Hepatocyte (in vitro differentiated cells): ENCODE measurements at regions not wholly inside any gene's neighbourhood (a gene's known extent, or its start where the extent isn't known, plus 50 kb on each side); places are given as distances from the start of the nearest gene placed in this dataset.

Experiments used
- DNase-seq: peaks from one replicate; pipeline ENCODE4 v3.0.0-alpha.2; 2016; ENCODE audit warnings: low spot score
- H2AFZ ChIP-seq: fragments of 200-600 bp; sonication (generic); 2 replicates; pipeline ENCODE4 v1.6.0; 2016; ENCODE audit warnings: antibody characterized with exemption, mild to moderate bottlenecking
- H3K27ac ChIP-seq: fragments of 200-600 bp; sonication (generic); 2 replicates; pipeline ENCODE4 v1.5.1; 2016; ENCODE audit warnings: mild to moderate bottlenecking
- H3K27me3 ChIP-seq: fragments of 200-600 bp; sonication (generic); 2 replicates; pipeline ENCODE4 v1.6.1; 2016
- H3K36me3 ChIP-seq: fragments of 200-600 bp; sonication (generic); replicated peaks from 2 replicates; pipeline ENCODE4 v1.5.1; 2016; ENCODE audit warnings: low read depth; ENCODE audit not compliant: insufficient read depth
- H3K4me1 ChIP-seq: fragments of 200-600 bp; sonication (generic); 2 replicates; pipeline ENCODE4 v1.5.1; 2016; ENCODE audit warnings: mild to moderate bottlenecking, moderate library complexity; ENCODE audit not compliant: insufficient read depth
- H3K4me2 ChIP-seq: fragments of 200-600 bp; sonication (generic); 2 replicates; pipeline ENCODE4 v1.6.0; 2016
- H3K4me3 ChIP-seq: fragments of 200-600 bp; sonication (generic); 2 replicates; pipeline ENCODE4 v1.5.1; 2016; ENCODE audit warnings: mild to moderate bottlenecking
- H3K79me2 ChIP-seq: fragments of 200-600 bp; sonication (generic); 2 replicates; pipeline ENCODE4 v1.6.0; 2017; ENCODE audit warnings: mild to moderate bottlenecking
- H3K9me2 ChIP-seq: fragments of 200-600 bp; sonication (generic); replicated peaks from 2 replicates; pipeline ENCODE4 v1.6.0; 2017; ENCODE audit warnings: mild to moderate bottlenecking; ENCODE audit not compliant: insufficient read depth
- H3K9me3 ChIP-seq: fragments of 200-600 bp; sonication (generic); 2 replicates; pipeline ENCODE4 v1.5.1; 2016; ENCODE audit warnings: low read depth, mild to moderate bottlenecking
- H4K20me1 ChIP-seq: fragments of 200-600 bp; sonication (generic); 2 replicates; pipeline ENCODE4 v1.6.0; 2016; ENCODE audit warnings: mild to moderate bottlenecking; ENCODE audit not compliant: insufficient read depth, poor library complexity, severe bottlenecking
- CTCF ChIP-seq: fragments of 200-600 bp; sonication (generic); IDR thresholded peaks from 2 replicates; pipeline ENCODE4 v1.5.1; 2016; ENCODE audit warnings: antibody characterized with exemption, mild to moderate bottlenecking; ENCODE audit not compliant: poor library complexity
- EZH2 ChIP-seq: fragments of 200-600 bp; sonication (generic); IDR thresholded peaks from 2 replicates; pipeline ENCODE4 v1.6.1; 2016; ENCODE audit warnings: antibody characterized with exemption, mild to moderate bottlenecking, borderline replicate concordance
- EZH2phosphoT487 ChIP-seq: fragments of 200-600 bp; sonication (generic); IDR thresholded peaks from one replicate; pipeline ENCODE4 v1.6.1; 2018; ENCODE audit warnings: antibody characterized with exemption, mild to moderate bottlenecking, low read depth, moderate library complexity; ENCODE audit not compliant: unreplicated experiment, severe bottlenecking
- WGBS: methylation state at CpG from one replicate; pipeline ENCODE4 v1.1.6; 2016; ENCODE audit warnings: low lambda C conversion rate; ENCODE audit errors: missing lambda C conversion rate; 5-methylcytosine and 5-hydroxymethylcytosine counted together

- TF ChIP-seq EZH2 = no peak
- Histone ChIP-seq H3K79me2 (no peaks in the 10 kb centered on the region), H3K9me3 (no peaks in the 10 kb centered on the region), H3K27ac (no peak overlapping the region), H2AFZ (no peak overlapping the region), H3K9me2 (no peaks in the 10 kb centered on the region), H3K4me3 (no peak overlapping the region), H3K27me3 (no peaks in the 10 kb centered on the region), H4K20me1 (no peaks in the 10 kb centered on the region), H3K4me1 (no peaks in the 10 kb centered on the region), H3K4me2 (no peak overlapping the region), H3K36me3 (no peaks in the 10 kb centered on the region)
- WGBS = 97% methylated on average over 4 of the region's 4 CpGs
- no peak for DNase-seq
These were observed 94.6 kb downstream of the FAS start for GRCh38 chr10:89085153-89085552.

GRCh38 chr10:89082086-89082485 lies 91.5 kb downstream of the FAS start:
- Histone ChIP-seq H3K27me3 (no peaks in the 10 kb centered on the region), H3K9me3 (no peaks in the 10 kb centered on the region), H3K4me3 (no peak overlapping the region), H3K79me2 (no peaks in the 10 kb centered on the region), H4K20me1 (no peaks in the 10 kb centered on the region), H3K36me3 (no peaks in the 10 kb centered on the region), H3K9me2 (no peaks in the 10 kb centered on the region), H3K4me2 (no peak overlapping the region), H3K4me1 (no peaks in the 10 kb centered on the region), H3K27ac (no peak overlapping the region), H2AFZ (no peak overlapping the region)
- no peak for TF ChIP-seq CTCF
- no peak for TF ChIP-seq EZH2
- TF ChIP-seq EZH2phosphoT487 = no peak
- 86% methylated on average over 5 of the region's 5 CpGs for WGBS
- no peak for DNase-seq

GRCh38 chr10:89080660-89081059 lies 90.1 kb downstream of the FAS start:
- Histone ChIP-seq H3K79me2 (no peaks in the 10 kb centered on the region), H2AFZ (no peak overlapping the region), H3K27ac (no peak overlapping the region), H3K27me3 (no peaks in the 10 kb centered on the region), H3K4me2 (no peak overlapping the region), H3K9me3 (no peaks in the 10 kb centered on the region), H4K20me1 (no peaks in the 10 kb centered on the region), H3K4me3 (no peak overlapping the region), H3K36me3 (no peaks in the 10 kb centered on the region), H3K4me1 (no peaks in the 10 kb centered on the region), H3K9me2 (no peaks in the 10 kb centered on the region)
- DNase-seq = no peak
- TF ChIP-seq EZH2 (no peak), CTCF (no peak), EZH2phosphoT487 (no peak)
- 67% methylated on average over 3 of the region's 3 CpGs for WGBS

GRCh38 chr10:89079961-89080360 lies 89.4 kb downstream of the FAS start:
- no peak for TF ChIP-seq EZH2
- no peaks in the 10 kb centered on the region for H4K20me1 ChIP-seq
- no peaks in the 10 kb centered on the region for H3K79me2 ChIP-seq
- no peak overlapping the region for H3K4me3 ChIP-seq
- H3K4me2 ChIP-seq = no peak overlapping the region
- 87% methylated on average over 1 of the region's 1 CpG for WGBS
- no peaks in the 10 kb centered on the region for H3K9me3 ChIP-seq
- DNase-seq = no peak
- no peaks in the 10 kb centered on the region for H3K27me3 ChIP-seq
- no peak overlapping the region for H2AFZ ChIP-seq
- H3K36me3 ChIP-seq = no peaks in the 10 kb centered on the region
- no peaks in the 10 kb centered on the region for H3K9me2 ChIP-seq
- no peaks in the 10 kb centered on the region for H3K4me1 ChIP-seq
- no peak overlapping the region for H3K27ac ChIP-seq
